ENCODE measurements at regions not wholly inside any gene's neighbourhood (a gene's known extent, or its start where the extent isn't known, plus 50 kb on each side); places are given as distances from the start of the nearest gene placed in this dataset.

GRCh38 chr18:10033016-10033399 is 119.2 kb downstream of the VAPA start:
- no peak for DNase-seq (ENCODE audit: low spot score)

- peak; percentile 72 for DNase-seq (ENCODE audit: low spot score)
Observed at GRCh38 chr18:10035281-10035991, 121.6 kb downstream of the VAPA start.

- no peak for DNase-seq (ENCODE audit: low spot score)
Observed at GRCh38 chr18:10036479-10036878, 122.7 kb downstream of the VAPA start.

GRCh38 chr18:10037181-10037580 is 123.4 kb downstream of the VAPA start:
- DNase-seq (ENCODE audit: low spot score) = no peak

- DNase-seq (ENCODE audit: low spot score) = no peak
Observed at GRCh38 chr18:10038268-10038667, 124.5 kb downstream of the VAPA start.

GRCh38 chr18:10040287-10041011 is 126.6 kb downstream of the VAPA start:
- no peak for DNase-seq (ENCODE audit: low spot score)

GRCh38 chr18:10041180-10041579 is 127.4 kb downstream of the VAPA start:
- no peak for DNase-seq (ENCODE audit: low spot score)

- no peak for DNase-seq (ENCODE audit: low spot score)
Observed at GRCh38 chr18:10042492-10042891, 128.7 kb downstream of the VAPA start.

- DNase-seq (ENCODE audit: low spot score) = no peak
Observed at GRCh38 chr18:10044054-10044453, 130.2 kb downstream of the VAPA start.

- DNase-seq (ENCODE audit: low spot score) = no peak
Observed at GRCh38 chr18:10045296-10045891, 131.6 kb downstream of the VAPA start.

GRCh38 chr18:10046178-10046807 is 132.5 kb downstream of the VAPA start:
- DNase-seq (ENCODE audit: low spot score) = no peak

GRCh38 chr18:10047237-10047636 is 133.4 kb downstream of the VAPA start:
- DNase-seq (ENCODE audit: low spot score) = no peak

- no peak for DNase-seq (ENCODE audit: low spot score)
Observed at GRCh38 chr18:10049747-10050146, 135.9 kb downstream of the VAPA start.

GRCh38 chr18:10050956-10051355 is 137.1 kb downstream of the VAPA start:
- DNase-seq (ENCODE audit: low spot score) = no peak

- peak; percentile 66 for DNase-seq (ENCODE audit: low spot score)
Observed at GRCh38 chr18:10051877-10052631, 138.2 kb downstream of the VAPA start.

- DNase-seq (ENCODE audit: low spot score) = no peak
Observed at GRCh38 chr18:10052871-10053270, 139.1 kb downstream of the VAPA start.

GRCh38 chr18:10053861-10054260 is 140.0 kb downstream of the VAPA start:
- no peak for DNase-seq (ENCODE audit: low spot score)

- DNase-seq (ENCODE audit: low spot score) = no peak
Observed at GRCh38 chr18:10054366-10054765, 140.6 kb downstream of the VAPA start.

GRCh38 chr18:10055125-10055750 is 141.4 kb downstream of the VAPA start:
- DNase-seq (ENCODE audit: low spot score) = no peak

GRCh38 chr18:10056506-10056905 is 142.7 kb downstream of the VAPA start:
- no peak for DNase-seq (ENCODE audit: low spot score)

- no peak for DNase-seq (ENCODE audit: low spot score)
Observed at GRCh38 chr18:10057401-10057893, 143.6 kb downstream of the VAPA start.

All from COLO829 (cell line).